ENCODE measurements at regions not wholly inside any gene's neighbourhood (a gene's known extent, or its start where the extent isn't known, plus 50 kb on each side); places are given as distances from the start of the nearest gene placed in this dataset.
"Not testable (repeated sequence)": the region's sequence is repeated elsewhere in the genome, so short reads cannot be mapped to it uniquely, and the experiment has no call there.

GRCh38 chr13:79173691-79174090 is 232.4 kb downstream of the RBM26 start:
- TF ChIP-seq, protein P1, sequence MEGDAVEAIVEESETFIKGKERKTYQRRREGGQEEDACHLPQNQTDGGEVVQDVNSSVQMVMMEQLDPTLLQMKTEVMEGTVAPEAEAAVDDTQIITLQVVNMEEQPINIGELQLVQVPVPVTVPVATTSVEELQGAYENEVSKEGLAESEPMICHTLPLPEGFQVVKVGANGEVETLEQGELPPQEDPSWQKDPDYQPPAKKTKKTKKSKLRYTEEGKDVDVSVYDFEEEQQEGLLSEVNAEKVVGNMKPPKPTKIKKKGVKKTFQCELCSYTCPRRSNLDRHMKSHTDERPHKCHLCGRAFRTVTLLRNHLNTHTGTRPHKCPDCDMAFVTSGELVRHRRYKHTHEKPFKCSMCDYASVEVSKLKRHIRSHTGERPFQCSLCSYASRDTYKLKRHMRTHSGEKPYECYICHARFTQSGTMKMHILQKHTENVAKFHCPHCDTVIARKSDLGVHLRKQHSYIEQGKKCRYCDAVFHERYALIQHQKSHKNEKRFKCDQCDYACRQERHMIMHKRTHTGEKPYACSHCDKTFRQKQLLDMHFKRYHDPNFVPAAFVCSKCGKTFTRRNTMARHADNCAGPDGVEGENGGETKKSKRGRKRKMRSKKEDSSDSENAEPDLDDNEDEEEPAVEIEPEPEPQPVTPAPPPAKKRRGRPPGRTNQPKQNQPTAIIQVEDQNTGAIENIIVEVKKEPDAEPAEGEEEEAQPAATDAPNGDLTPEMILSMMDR (IDR thresholded peaks at IDR 0.05), result not testable (repeated sequence)
- not testable (repeated sequence) for TF ChIP-seq EP300, POLR2AphosphoS5 (IDR thresholded peaks at IDR 0.05)

All from gastroesophageal sphincter (tissue), 3 donors.